Tibial nerve (tissue), 3 donors: ENCODE measurements at regions not wholly inside any gene's neighbourhood (a gene's known extent, or its start where the extent isn't known, plus 50 kb on each side); places are given as distances from the start of the nearest gene placed in this dataset.

Experiments used
- POLR2A ChIP-seq, 2 donors: fragments of 450-650 bp; IDR thresholded peaks; one replicate each; pipeline ENCODE4 v1.6.1; 2017; ENCODE audit warnings: antibody characterized with exemption in 2 of 2, mild to moderate bottlenecking in 2 of 2, moderate library complexity in 2 of 2
- TF ChIP-seq, protein P1 (sequence below), 5 experiments: fragments of 200-600 bp in 3 of 5; fragments of 450-650 bp in 2 of 5; sonication (generic) in 3 of 5; IDR thresholded peaks; one replicate each; pipeline ENCODE4 v1.5.1; 2016 to 2019; ENCODE audit warnings: antibody characterized with exemption in 5 of 5, mild to moderate bottlenecking in 3 of 5, moderate library complexity in 2 of 5

GRCh38 chr4:117249333-117249732 is 164.0 kb upstream of the TRAM1L1 start:
- TF ChIP-seq, protein P1, sequence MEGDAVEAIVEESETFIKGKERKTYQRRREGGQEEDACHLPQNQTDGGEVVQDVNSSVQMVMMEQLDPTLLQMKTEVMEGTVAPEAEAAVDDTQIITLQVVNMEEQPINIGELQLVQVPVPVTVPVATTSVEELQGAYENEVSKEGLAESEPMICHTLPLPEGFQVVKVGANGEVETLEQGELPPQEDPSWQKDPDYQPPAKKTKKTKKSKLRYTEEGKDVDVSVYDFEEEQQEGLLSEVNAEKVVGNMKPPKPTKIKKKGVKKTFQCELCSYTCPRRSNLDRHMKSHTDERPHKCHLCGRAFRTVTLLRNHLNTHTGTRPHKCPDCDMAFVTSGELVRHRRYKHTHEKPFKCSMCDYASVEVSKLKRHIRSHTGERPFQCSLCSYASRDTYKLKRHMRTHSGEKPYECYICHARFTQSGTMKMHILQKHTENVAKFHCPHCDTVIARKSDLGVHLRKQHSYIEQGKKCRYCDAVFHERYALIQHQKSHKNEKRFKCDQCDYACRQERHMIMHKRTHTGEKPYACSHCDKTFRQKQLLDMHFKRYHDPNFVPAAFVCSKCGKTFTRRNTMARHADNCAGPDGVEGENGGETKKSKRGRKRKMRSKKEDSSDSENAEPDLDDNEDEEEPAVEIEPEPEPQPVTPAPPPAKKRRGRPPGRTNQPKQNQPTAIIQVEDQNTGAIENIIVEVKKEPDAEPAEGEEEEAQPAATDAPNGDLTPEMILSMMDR (IDR thresholded peaks at IDR 0.05), result no peak
- TF ChIP-seq POLR2A (IDR thresholded peaks at IDR 0.05), result no peak
